ENCODE measurements at regions not wholly inside any gene's neighbourhood (a gene's known extent, or its start where the extent isn't known, plus 50 kb on each side); places are given as distances from the start of the nearest gene placed in this dataset.

- Mint-ChIP-seq H3K27ac (no peak overlapping the region), H3K27me3 (peaks cover 3% of the 10 kb centered on the region), H3K4me1 (ENCODE audit: low read depth) (peaks cover 1% of the 10 kb centered on the region), H3K9me3 (ENCODE audit: low read depth) (peaks cover 3% of the 10 kb centered on the region), H3K36me3 (ENCODE audit: insufficient read depth) (no peaks in the 10 kb centered on the region), H3K4me3 (ENCODE audit: low read depth) (no peak overlapping the region)
- DNase-seq (ENCODE audit: low spot score, unreplicated experiment): no peak
- TF ChIP-seq, protein P1, sequence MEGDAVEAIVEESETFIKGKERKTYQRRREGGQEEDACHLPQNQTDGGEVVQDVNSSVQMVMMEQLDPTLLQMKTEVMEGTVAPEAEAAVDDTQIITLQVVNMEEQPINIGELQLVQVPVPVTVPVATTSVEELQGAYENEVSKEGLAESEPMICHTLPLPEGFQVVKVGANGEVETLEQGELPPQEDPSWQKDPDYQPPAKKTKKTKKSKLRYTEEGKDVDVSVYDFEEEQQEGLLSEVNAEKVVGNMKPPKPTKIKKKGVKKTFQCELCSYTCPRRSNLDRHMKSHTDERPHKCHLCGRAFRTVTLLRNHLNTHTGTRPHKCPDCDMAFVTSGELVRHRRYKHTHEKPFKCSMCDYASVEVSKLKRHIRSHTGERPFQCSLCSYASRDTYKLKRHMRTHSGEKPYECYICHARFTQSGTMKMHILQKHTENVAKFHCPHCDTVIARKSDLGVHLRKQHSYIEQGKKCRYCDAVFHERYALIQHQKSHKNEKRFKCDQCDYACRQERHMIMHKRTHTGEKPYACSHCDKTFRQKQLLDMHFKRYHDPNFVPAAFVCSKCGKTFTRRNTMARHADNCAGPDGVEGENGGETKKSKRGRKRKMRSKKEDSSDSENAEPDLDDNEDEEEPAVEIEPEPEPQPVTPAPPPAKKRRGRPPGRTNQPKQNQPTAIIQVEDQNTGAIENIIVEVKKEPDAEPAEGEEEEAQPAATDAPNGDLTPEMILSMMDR (IDR thresholded peaks at IDR 0.05; ENCODE audit: unreplicated experiment): no peak
Observed at GRCh38 chr12:96141216-96141912, 52.8 kb upstream of the ELK3 start.

GRCh38 chr12:96143392-96143791, 50.8 kb upstream of the ELK3 start:
- no peak for DNase-seq (ENCODE audit: low spot score, unreplicated experiment)
- no peak overlapping the region for H3K27ac Mint-ChIP-seq
- TF ChIP-seq, protein P1 (IDR thresholded peaks at IDR 0.05; ENCODE audit: unreplicated experiment): no peak
- no peaks in the 10 kb centered on the region for H3K36me3 Mint-ChIP-seq (ENCODE audit: insufficient read depth)
- H3K4me1 Mint-ChIP-seq (ENCODE audit: low read depth): no peaks in the 10 kb centered on the region
- H3K4me3 Mint-ChIP-seq (ENCODE audit: low read depth): no peak overlapping the region
- H3K9me3 Mint-ChIP-seq (ENCODE audit: low read depth): peaks cover 3% of the 10 kb centered on the region
- peaks cover 3% of the 10 kb centered on the region for H3K27me3 Mint-ChIP-seq

GRCh38 chr12:96143827-96144565, 50.2 kb upstream of the ELK3 start:
- Mint-ChIP-seq H3K27ac (no peak overlapping the region), H3K36me3 (ENCODE audit: insufficient read depth) (no peaks in the 10 kb centered on the region), H3K9me3 (ENCODE audit: low read depth) (peaks cover 3% of the 10 kb centered on the region), H3K4me3 (ENCODE audit: low read depth) (no peak overlapping the region), H3K27me3 (peaks cover 3% of the 10 kb centered on the region), H3K4me1 (ENCODE audit: low read depth) (no peaks in the 10 kb centered on the region)
- TF ChIP-seq, protein P1 (IDR thresholded peaks at IDR 0.05; ENCODE audit: unreplicated experiment): no peak
- no peak for DNase-seq (ENCODE audit: low spot score, unreplicated experiment)

Measured in progenitor cell of endocrine pancreas (in vitro differentiated cells).